Lower leg skin (tissue), 3 donors: ENCODE measurements at regions not wholly inside any gene's neighbourhood (a gene's known extent, or its start where the extent isn't known, plus 50 kb on each side); places are given as distances from the start of the nearest gene placed in this dataset.

Experiments used
- CTCF ChIP-seq, 3 donors: fragments of 450-650 bp; IDR thresholded peaks; one replicate each; pipeline ENCODE4 v1.5.1; 2016; ENCODE audit warnings: antibody characterized with exemption in 3 of 3, mild to moderate bottlenecking in 3 of 3, moderate library complexity in 2 of 3
- POLR2A ChIP-seq, 2 donors: fragments of 450-650 bp; IDR thresholded peaks; one replicate each; pipeline ENCODE4 v1.6.1; 2016 to 2017; ENCODE audit warnings: antibody characterized with exemption in 2 of 2, mild to moderate bottlenecking in 1 of 2, moderate library complexity in 1 of 2

GRCh38 chr2:222774941-222775340 lies 85.9 kb upstream of the ACSL3 start:
- TF ChIP-seq POLR2A (IDR thresholded peaks at IDR 0.05): no peak
- no peak for TF ChIP-seq CTCF (IDR thresholded peaks at IDR 0.05)
